Vagina (tissue), 2 donors: ENCODE measurements at regions not wholly inside any gene's neighbourhood (a gene's known extent, or its start where the extent isn't known, plus 50 kb on each side); places are given as distances from the start of the nearest gene placed in this dataset.

Experiments used
- POLR2A ChIP-seq, 2 donors: fragments of 450-650 bp; IDR thresholded peaks; one replicate each; pipeline ENCODE4 v1.6.1; 2017; ENCODE audit warnings: antibody characterized with exemption in 2 of 2, mild to moderate bottlenecking in 2 of 2, moderate library complexity in 2 of 2
- POLR2AphosphoS5 ChIP-seq, 2 donors: sonication (generic); formaldehyde crosslinking; IDR thresholded peaks; one replicate each; pipeline ENCODE4 v1.9.0; 2017; ENCODE audit warnings: antibody characterized with exemption in 2 of 2, mild to moderate bottlenecking in 2 of 2, low read depth in 1 of 2; ENCODE audit not compliant: insufficient read depth in 1 of 2
- TF ChIP-seq, protein P1 (sequence below), 3 experiments: fragments of 450-650 bp in 2 of 3; fragments of 200-600 bp in 1 of 3; sonication (generic) in 1 of 3; IDR thresholded peaks; one replicate each; pipeline ENCODE4 v1.5.1; 2017 to 2019; ENCODE audit warnings: antibody characterized with exemption in 3 of 3, mild to moderate bottlenecking in 2 of 3, moderate library complexity in 2 of 3

DNA sequence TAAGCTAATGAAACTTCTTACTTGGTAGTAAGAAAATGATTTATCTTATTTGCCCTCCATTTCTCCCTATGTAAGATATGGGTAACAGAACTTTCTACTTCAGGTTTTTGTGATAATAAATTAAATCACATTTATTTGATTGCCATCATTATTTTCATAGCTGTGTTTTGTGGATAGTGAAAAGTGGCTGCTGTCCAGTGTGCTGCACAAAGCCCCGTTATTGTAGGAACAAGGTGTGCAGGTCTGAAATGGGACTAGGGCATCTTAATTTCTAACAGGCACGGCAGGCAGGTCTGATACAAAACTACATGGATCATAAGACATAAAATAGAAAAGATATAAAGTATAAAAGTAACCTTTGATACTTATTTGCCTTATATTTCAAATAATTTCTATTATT, 51.6 kb upstream of the THSD7B start:
- TF ChIP-seq, protein P1, sequence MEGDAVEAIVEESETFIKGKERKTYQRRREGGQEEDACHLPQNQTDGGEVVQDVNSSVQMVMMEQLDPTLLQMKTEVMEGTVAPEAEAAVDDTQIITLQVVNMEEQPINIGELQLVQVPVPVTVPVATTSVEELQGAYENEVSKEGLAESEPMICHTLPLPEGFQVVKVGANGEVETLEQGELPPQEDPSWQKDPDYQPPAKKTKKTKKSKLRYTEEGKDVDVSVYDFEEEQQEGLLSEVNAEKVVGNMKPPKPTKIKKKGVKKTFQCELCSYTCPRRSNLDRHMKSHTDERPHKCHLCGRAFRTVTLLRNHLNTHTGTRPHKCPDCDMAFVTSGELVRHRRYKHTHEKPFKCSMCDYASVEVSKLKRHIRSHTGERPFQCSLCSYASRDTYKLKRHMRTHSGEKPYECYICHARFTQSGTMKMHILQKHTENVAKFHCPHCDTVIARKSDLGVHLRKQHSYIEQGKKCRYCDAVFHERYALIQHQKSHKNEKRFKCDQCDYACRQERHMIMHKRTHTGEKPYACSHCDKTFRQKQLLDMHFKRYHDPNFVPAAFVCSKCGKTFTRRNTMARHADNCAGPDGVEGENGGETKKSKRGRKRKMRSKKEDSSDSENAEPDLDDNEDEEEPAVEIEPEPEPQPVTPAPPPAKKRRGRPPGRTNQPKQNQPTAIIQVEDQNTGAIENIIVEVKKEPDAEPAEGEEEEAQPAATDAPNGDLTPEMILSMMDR (IDR thresholded peaks at IDR 0.05): no peak
- TF ChIP-seq POLR2A (IDR thresholded peaks at IDR 0.05) (no peak), POLR2AphosphoS5 (IDR thresholded peaks at IDR 0.05; ENCODE audit: insufficient read depth in 1 of 2, low read depth in 1 of 2) (no peak)
